ENCODE measurements at regions not wholly inside any gene's neighbourhood (a gene's known extent, or its start where the extent isn't known, plus 50 kb on each side); places are given as distances from the start of the nearest gene placed in this dataset.

DNA sequence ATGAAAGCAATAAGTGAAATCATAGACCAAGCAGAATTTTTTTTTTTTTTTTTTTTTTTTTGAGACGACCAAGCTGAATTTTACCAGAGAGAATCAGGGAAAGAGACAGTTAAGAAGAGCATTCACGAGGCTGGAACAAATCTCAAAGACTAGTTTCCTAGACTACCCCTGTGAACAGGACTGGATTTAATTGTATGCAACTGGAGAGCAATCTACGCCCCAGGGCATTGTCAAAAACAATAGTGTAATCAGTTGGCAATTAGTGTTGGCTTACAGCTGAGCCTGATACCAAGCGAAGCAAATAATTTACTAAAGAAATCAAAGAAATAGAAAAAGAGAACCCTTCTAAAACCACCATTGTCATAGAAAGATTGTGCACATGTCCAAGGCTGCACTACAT is 232.9 kb upstream of the CPNE8 start:
- TF ChIP-seq, protein P1, sequence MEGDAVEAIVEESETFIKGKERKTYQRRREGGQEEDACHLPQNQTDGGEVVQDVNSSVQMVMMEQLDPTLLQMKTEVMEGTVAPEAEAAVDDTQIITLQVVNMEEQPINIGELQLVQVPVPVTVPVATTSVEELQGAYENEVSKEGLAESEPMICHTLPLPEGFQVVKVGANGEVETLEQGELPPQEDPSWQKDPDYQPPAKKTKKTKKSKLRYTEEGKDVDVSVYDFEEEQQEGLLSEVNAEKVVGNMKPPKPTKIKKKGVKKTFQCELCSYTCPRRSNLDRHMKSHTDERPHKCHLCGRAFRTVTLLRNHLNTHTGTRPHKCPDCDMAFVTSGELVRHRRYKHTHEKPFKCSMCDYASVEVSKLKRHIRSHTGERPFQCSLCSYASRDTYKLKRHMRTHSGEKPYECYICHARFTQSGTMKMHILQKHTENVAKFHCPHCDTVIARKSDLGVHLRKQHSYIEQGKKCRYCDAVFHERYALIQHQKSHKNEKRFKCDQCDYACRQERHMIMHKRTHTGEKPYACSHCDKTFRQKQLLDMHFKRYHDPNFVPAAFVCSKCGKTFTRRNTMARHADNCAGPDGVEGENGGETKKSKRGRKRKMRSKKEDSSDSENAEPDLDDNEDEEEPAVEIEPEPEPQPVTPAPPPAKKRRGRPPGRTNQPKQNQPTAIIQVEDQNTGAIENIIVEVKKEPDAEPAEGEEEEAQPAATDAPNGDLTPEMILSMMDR (IDR thresholded peaks at IDR 0.05; ENCODE audit: insufficient read depth, low read depth, low read length, missing control alignments) = no peak
- no peak for DNase-seq (ENCODE audit: low read depth)
- no peak overlapping the region for H3K4me3 ChIP-seq (ENCODE audit: low read depth, low read length)

GRCh38 chr12:39127401-39127800 is 222.0 kb upstream of the CPNE8 start:
- DNase-seq (ENCODE audit: low read depth) = no peak
- TF ChIP-seq, protein P1 (IDR thresholded peaks at IDR 0.05; ENCODE audit: insufficient read depth, low read depth, low read length, missing control alignments) = no peak
- H3K4me3 ChIP-seq (ENCODE audit: low read depth, low read length) = no peak overlapping the region

DNA sequence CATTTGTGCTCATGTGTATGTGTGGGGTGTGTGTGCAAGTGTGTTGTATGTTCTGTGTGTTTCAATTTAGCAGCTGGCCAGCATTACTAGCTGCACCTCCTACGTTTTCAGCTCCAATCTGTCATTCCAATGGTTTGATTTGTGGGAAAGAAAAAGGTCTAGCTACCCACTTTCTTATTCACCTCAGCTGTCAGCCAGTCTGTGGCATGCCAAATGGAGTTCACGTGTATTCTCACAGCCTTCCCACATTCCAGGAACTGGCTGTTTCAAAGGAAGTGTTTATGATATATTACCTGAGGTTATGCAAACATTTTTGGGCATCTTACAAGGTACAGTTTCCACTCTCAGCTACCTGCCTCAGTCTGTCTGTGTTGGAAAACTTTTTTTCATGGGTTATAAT is 220.2 kb upstream of the CPNE8 start:
- TF ChIP-seq, protein P1 (IDR thresholded peaks at IDR 0.05; ENCODE audit: insufficient read depth, low read depth, low read length, missing control alignments) = no peak
- DNase-seq (ENCODE audit: low read depth) = no peak
- H3K4me3 ChIP-seq (ENCODE audit: low read depth, low read length) = no peak overlapping the region

DNA sequence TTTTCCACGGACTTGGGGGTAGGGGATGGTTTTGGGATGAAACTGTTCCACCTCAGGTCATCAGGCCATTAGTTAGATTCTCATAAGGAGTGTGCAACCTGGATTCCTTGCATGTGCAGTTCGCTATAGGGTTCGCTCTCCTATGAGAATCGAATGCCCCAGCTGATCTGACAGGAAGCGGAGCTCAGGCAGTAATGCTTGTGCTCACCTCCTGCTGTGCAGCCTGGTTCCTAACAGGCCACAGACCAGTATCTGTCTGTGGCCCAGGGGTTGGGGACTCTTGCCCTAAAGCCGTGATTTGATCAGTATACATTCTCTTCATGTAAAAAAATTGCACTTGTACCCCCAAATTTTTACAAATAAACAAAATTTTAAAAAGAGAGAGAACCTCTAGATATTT is 219.4 kb upstream of the CPNE8 start:
- DNase-seq (ENCODE audit: low read depth) = no peak
- TF ChIP-seq, protein P1 (IDR thresholded peaks at IDR 0.05; ENCODE audit: insufficient read depth, low read depth, low read length, missing control alignments) = no peak
- H3K4me3 ChIP-seq (ENCODE audit: low read depth, low read length) = no peak overlapping the region

DNA sequence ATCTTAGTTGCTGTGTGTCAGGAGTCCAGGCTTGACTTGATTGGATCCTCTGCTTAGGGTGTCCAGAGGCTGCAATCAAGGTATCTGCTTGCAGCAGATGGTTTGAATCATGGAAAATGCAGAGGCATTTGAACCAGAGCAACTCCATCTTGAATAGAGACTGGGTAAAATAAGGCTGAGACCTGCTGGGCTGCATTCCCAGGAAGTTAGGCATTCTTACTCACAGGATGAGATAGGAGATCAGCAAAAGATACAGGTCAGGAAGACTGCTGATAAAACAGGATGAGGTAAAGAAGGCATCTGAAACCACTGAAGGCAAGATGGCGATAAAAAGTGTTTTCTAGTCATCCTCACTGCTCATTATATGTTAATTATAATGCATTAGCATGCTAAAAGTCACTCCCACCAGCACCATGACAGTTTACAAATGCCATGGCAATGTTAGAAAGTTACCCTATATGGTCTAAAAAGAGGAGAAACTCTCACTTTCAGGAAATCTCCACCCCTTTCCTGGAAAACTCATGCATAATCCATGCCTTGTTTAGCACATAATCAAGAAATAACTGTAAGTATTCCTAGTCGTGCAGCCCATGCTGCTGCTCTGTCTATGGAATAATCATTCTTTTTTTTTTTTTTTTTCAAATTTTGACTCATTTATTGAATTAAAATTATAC is 218.3 kb upstream of the CPNE8 start:
- TF ChIP-seq, protein P1 (IDR thresholded peaks at IDR 0.05; ENCODE audit: insufficient read depth, low read depth, low read length, missing control alignments) = no peak
- DNase-seq (ENCODE audit: low read depth) = no peak
- no peak overlapping the region for H3K4me3 ChIP-seq (ENCODE audit: low read depth, low read length)

DNA sequence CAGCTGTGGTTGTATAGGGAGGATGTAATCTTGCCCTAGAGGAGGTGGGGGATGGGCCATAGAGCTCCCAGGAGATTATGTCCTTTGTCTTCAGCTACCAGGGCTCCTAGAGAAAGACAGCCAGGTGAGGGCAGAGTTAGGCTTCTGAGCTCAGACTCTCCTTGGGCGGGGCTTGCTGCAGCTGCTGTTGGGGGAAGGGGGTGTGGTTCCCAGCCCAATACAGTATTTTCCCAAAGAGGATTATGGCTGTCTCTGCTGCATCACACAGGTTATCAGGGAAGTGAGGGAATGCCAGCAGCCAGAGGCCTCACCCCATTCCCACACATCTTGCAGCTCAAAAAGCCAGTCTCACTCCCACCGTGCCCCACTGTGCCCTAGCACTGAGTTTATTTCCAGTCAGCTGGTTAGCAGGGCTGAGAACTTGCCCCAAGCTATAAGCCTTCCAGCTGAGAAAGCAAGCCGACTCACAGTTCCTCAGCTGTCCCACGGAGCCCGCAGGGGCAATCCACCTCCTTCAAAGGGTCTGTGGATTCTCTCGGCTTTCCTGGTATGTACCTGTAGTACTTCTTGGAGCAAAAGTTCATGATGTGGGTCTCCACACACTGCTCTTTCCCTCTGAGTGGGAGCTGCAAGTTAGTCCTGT is 217.3 kb upstream of the CPNE8 start:
- TF ChIP-seq, protein P1 (IDR thresholded peaks at IDR 0.05; ENCODE audit: insufficient read depth, low read depth, low read length, missing control alignments) = no peak
- DNase-seq (ENCODE audit: low read depth) = no peak

GRCh38 chr12:39116861-39117260 is 211.5 kb upstream of the CPNE8 start:
- DNase-seq (ENCODE audit: low read depth) = no peak
- TF ChIP-seq, protein P1 (IDR thresholded peaks at IDR 0.05; ENCODE audit: insufficient read depth, low read depth, low read length, missing control alignments) = no peak
- H3K4me3 ChIP-seq (ENCODE audit: low read depth, low read length) = no peak overlapping the region

More for the DNA sequence above, 217.3 kb upstream of the CPNE8 start:
- no peak overlapping the region for H3K4me3 ChIP-seq (ENCODE audit: low read depth, low read length)

Data from GM12865 (cell line).